Neuronal stem cell (in vitro differentiated cells): ENCODE measurements at regions not wholly inside any gene's neighbourhood (a gene's known extent, or its start where the extent isn't known, plus 50 kb on each side); places are given as distances from the start of the nearest gene placed in this dataset. TPM values are rescaled to one million over a fixed set of nuclear protein-coding genes. Genes with fewer than 3 reads are reported as not detected.

ENCODE experiments used
- DNase-seq: peaks from one replicate; pipeline ENCODE4 v3.0.0-alpha.2; 2013; ENCODE audit warnings: low spot score
- H2AFZ ChIP-seq: one replicate; pipeline ENCODE4 v1.6.1; 2013; ENCODE audit warnings: mild to moderate bottlenecking, low read length, inconsistent platforms
- H2AK5ac ChIP-seq: 2 replicates; pipeline ENCODE4 v1.6.1; 2013; ENCODE audit warnings: low read depth, mild to moderate bottlenecking, inconsistent platforms, low read length, moderate library complexity, mixed read lengths
- H2BK120ac ChIP-seq: 2 replicates; pipeline ENCODE4 v1.6.1; 2013; ENCODE audit warnings: low read depth, mild to moderate bottlenecking, inconsistent platforms, low read length, moderate library complexity, mixed read lengths
- H2BK12ac ChIP-seq: one replicate; pipeline ENCODE4 v1.6.1; 2013; ENCODE audit warnings: low read length, inconsistent platforms
- H2BK15ac ChIP-seq: 2 replicates; pipeline ENCODE4 v1.6.1; 2013; ENCODE audit warnings: mild to moderate bottlenecking, low read length, inconsistent platforms, mixed read lengths
- H2BK5ac ChIP-seq: one replicate; pipeline ENCODE4 v1.6.1; 2013; ENCODE audit warnings: inconsistent platforms, mild to moderate bottlenecking, low read length, moderate library complexity
- H3K14ac ChIP-seq: one replicate; pipeline ENCODE4 v1.6.1; 2013; ENCODE audit warnings: low read length, inconsistent platforms
- H3K18ac ChIP-seq: 2 replicates; pipeline ENCODE4 v1.6.1; 2013; ENCODE audit warnings: low read length, inconsistent platforms
- H3K23ac ChIP-seq: 2 replicates; pipeline ENCODE4 v1.6.1; 2013; ENCODE audit warnings: low read depth, mild to moderate bottlenecking, mixed read lengths, low read length, inconsistent platforms; ENCODE audit not compliant: poor library complexity
- H3K27ac ChIP-seq: replicated peaks from 3 replicates; pipeline ENCODE4 v1.5.1; 2013; ENCODE audit warnings: low read length, inconsistent platforms
- H3K27me3 ChIP-seq, 3 experiments: 2 replicates each; pipeline ENCODE4 v1.6.1; 2013; ENCODE audit warnings: low read length in 3 of 3, mild to moderate bottlenecking in 2 of 3, inconsistent platforms in 1 of 3, low read depth in 1 of 3, mixed read lengths in 1 of 3, moderate library complexity in 1 of 3; ENCODE audit not compliant: control insufficient read depth in 3 of 3, insufficient read depth in 3 of 3
- H3K36me3 ChIP-seq, 2 donors: replicated peaks in 1 of 2; 2 replicates each; pipeline ENCODE4 v1.6.1; 2013; ENCODE audit warnings: low read length in 2 of 2; ENCODE audit not compliant: control insufficient read depth in 2 of 2, insufficient read depth in 2 of 2
- H3K4ac ChIP-seq: 2 replicates; pipeline ENCODE4 v1.6.1; 2013; ENCODE audit warnings: inconsistent platforms, mild to moderate bottlenecking, low read length, moderate library complexity
- H3K4me1 ChIP-seq, 2 donors: 1 replicate in 1 of 2; 2 replicates in 1 of 2; pipeline ENCODE4 v1.6.1; 2013; ENCODE audit warnings: low read length in 2 of 2, low read depth in 1 of 2; ENCODE audit not compliant: control insufficient read depth in 2 of 2, insufficient read depth in 1 of 2
- H3K4me2 ChIP-seq: one replicate; pipeline ENCODE4 v1.6.1; 2013; ENCODE audit warnings: mild to moderate bottlenecking, low read length, inconsistent platforms; ENCODE audit not compliant: insufficient read depth, poor library complexity, severe bottlenecking
- H3K4me3 ChIP-seq, 2 donors: 2 replicates each; pipeline ENCODE4 v1.5.1; 2013; ENCODE audit warnings: low read length in 2 of 2, mild to moderate bottlenecking in 2 of 2, inconsistent platforms in 1 of 2, moderate library complexity in 1 of 2
- H3K79me1 ChIP-seq: one replicate; pipeline ENCODE4 v1.6.1; 2013; ENCODE audit warnings: low read depth, mild to moderate bottlenecking, inconsistent platforms, low read length, moderate library complexity
- H3K9ac ChIP-seq: one replicate; pipeline ENCODE4 v1.6.1; 2013; ENCODE audit warnings: mild to moderate bottlenecking, low read depth, low read length, inconsistent platforms; ENCODE audit not compliant: poor library complexity
- H3K9me3 ChIP-seq, 2 donors: replicated peaks in 1 of 2; 2 replicates each; pipeline versions ENCODE3 to v1.6.1; 2013; ENCODE audit warnings: low read length in 2 of 2, mild to moderate bottlenecking in 2 of 2, inconsistent platforms in 1 of 2, low read depth in 1 of 2, mixed read lengths in 1 of 2, moderate library complexity in 1 of 2; ENCODE audit not compliant: control insufficient read depth in 2 of 2, insufficient read depth in 1 of 2
- H4K8ac ChIP-seq: one replicate; pipeline ENCODE4 v1.6.1; 2013; ENCODE audit warnings: low read depth, mild to moderate bottlenecking, inconsistent platforms, low read length, moderate library complexity
- H4K91ac ChIP-seq: one replicate; pipeline ENCODE4 v1.6.1; 2013; ENCODE audit warnings: low read length, low read depth, mild to moderate bottlenecking, inconsistent platforms; ENCODE audit not compliant: poor library complexity
- WGBS, 2 donors: extraction: QIAGEN DNeasy Blood & Tissue Kit; methylation state at CpG; one replicate each; pipeline ENCODE4 v1.1.7; 2013; ENCODE audit warnings: missing lambda C conversion rate in 2 of 2, mixed read lengths in 1 of 2; ENCODE audit not compliant: insufficient read length in 2 of 2, insufficient replicate concordance in 1 of 2; ENCODE audit errors: extremely low coverage in 2 of 2; 5-methylcytosine and 5-hydroxymethylcytosine counted together
- small RNA-seq: library from polyadenylated mRNA; stranded (forward); fragments of <200 nt; extraction: miRNeasy Mini kit (QIAGEN cat#:217004); gene quantifications from one replicate; pipeline ENCODE3, GENCODE V24; 2013; ENCODE audit not compliant: insufficient read depth

- H4K8ac ChIP-seq, result no peak overlapping the region
- H3K9ac ChIP-seq, result no peak overlapping the region
- H3K4me2 ChIP-seq, result no peak overlapping the region
- H3K79me1 ChIP-seq, result no peaks in the 10 kb centered on the region
- no peak for DNase-seq
- no peak overlapping the region for H3K4me3 ChIP-seq
- no peaks in the 10 kb centered on the region for H3K36me3 ChIP-seq
- H2BK15ac ChIP-seq, result no peak overlapping the region
- H3K4me1 ChIP-seq, result peaks cover 4 to 7% of the 10 kb centered on the region in 2 donors
- H3K27ac ChIP-seq, result no peak overlapping the region
- H3K27me3 ChIP-seq, result no peaks in the 10 kb centered on the region
- H2BK12ac ChIP-seq, result no peak overlapping the region
- no peak overlapping the region for H2BK120ac ChIP-seq
- no peak overlapping the region for H2AK5ac ChIP-seq
- no CpG with 5 or more reads among the region's 2 CpGs for WGBS, 2 donors
- H3K9me3 ChIP-seq, result no peaks in the 10 kb centered on the region
- H2AFZ ChIP-seq, result no peak overlapping the region
- no peak overlapping the region for H3K14ac ChIP-seq
- no peak overlapping the region for H3K23ac ChIP-seq
- H3K18ac ChIP-seq, result no peak overlapping the region
- H3K4ac ChIP-seq, result no peak overlapping the region
- no peak overlapping the region for H2BK5ac ChIP-seq
- H4K91ac ChIP-seq, result no peak overlapping the region
These were observed 124.7 kb downstream of the GPAT3 start for GRCh38 chr4:83660578-83660977.

- no peak overlapping the region for H3K4ac ChIP-seq
- no peak overlapping the region for H3K23ac ChIP-seq
- WGBS, 2 donors, result no CpG with 5 or more reads among the region's 7 CpGs
- no peak overlapping the region for H4K91ac ChIP-seq
- H3K18ac ChIP-seq, result no peak overlapping the region
- no peak overlapping the region for H2AFZ ChIP-seq
- no peak overlapping the region for H3K14ac ChIP-seq
- no peak for DNase-seq
- no peak overlapping the region for H3K9ac ChIP-seq
- no peaks in the 10 kb centered on the region for H3K79me1 ChIP-seq
- H2BK12ac ChIP-seq, result no peak overlapping the region
- no peak overlapping the region for H2BK15ac ChIP-seq
- no peaks in the 10 kb centered on the region for H3K9me3 ChIP-seq
- no peak overlapping the region for H3K27ac ChIP-seq
- no peak overlapping the region for H3K4me3 ChIP-seq
- H4K8ac ChIP-seq, result no peak overlapping the region
- H2AK5ac ChIP-seq, result no peak overlapping the region
- peaks cover 4 to 7% of the 10 kb centered on the region in 2 donors for H3K4me1 ChIP-seq
- H3K36me3 ChIP-seq, result no peaks in the 10 kb centered on the region
- H3K4me2 ChIP-seq, result no peak overlapping the region
- H3K27me3 ChIP-seq, result no peaks in the 10 kb centered on the region
- H2BK120ac ChIP-seq, result no peak overlapping the region
- no peak overlapping the region for H2BK5ac ChIP-seq
These were observed 122.9 kb downstream of the GPAT3 start for GRCh38 chr4:83658806-83659205.

GRCh38 chr4:83657336-83657735 is 121.4 kb downstream of the GPAT3 start:
- no peak for DNase-seq
- H3K4ac ChIP-seq, result no peak overlapping the region

More at GRCh38 chr4:83657336-83657735, 121.4 kb downstream of the GPAT3 start:
- H3K79me1 ChIP-seq, result no peaks in the 10 kb centered on the region
- peaks cover 4 to 5% of the 10 kb centered on the region in 2 donors for H3K4me1 ChIP-seq
- H2AFZ ChIP-seq, result peak overlapping the region; percentile 8
- H2BK12ac ChIP-seq, result no peak overlapping the region
- no peak overlapping the region for H3K4me2 ChIP-seq
- H3K36me3 ChIP-seq, result no peaks in the 10 kb centered on the region
- no CpG with 5 or more reads among the region's 2 CpGs for WGBS, 2 donors
- H2BK15ac ChIP-seq, result no peak overlapping the region
- no peak overlapping the region for H2BK120ac ChIP-seq
- no peaks in the 10 kb centered on the region for H3K9me3 ChIP-seq
- H3K27me3 ChIP-seq, result no peaks in the 10 kb centered on the region
- no peak overlapping the region for H3K18ac ChIP-seq
- H3K23ac ChIP-seq, result no peak overlapping the region
- no peak overlapping the region for H2AK5ac ChIP-seq
- H4K91ac ChIP-seq, result no peak overlapping the region
- H3K4me3 ChIP-seq, result no peak overlapping the region
- no peak overlapping the region for H4K8ac ChIP-seq
- no peak overlapping the region for H2BK5ac ChIP-seq
- H3K9ac ChIP-seq, result no peak overlapping the region
- no peak overlapping the region for H3K27ac ChIP-seq
- H3K14ac ChIP-seq, result no peak overlapping the region

Small RNAs in the stretch of these regions (small RNA-seq; reads per million reads assigned to genes)
- gene RNU6-774P, result not detected
